ENCODE measurements at regions not wholly inside any gene's neighbourhood (a gene's known extent, or its start where the extent isn't known, plus 50 kb on each side); places are given as distances from the start of the nearest gene placed in this dataset.
"Not testable (repeated sequence)": the region's sequence is repeated elsewhere in the genome, so short reads cannot be mapped to it uniquely, and the experiment has no call there.

DNA sequence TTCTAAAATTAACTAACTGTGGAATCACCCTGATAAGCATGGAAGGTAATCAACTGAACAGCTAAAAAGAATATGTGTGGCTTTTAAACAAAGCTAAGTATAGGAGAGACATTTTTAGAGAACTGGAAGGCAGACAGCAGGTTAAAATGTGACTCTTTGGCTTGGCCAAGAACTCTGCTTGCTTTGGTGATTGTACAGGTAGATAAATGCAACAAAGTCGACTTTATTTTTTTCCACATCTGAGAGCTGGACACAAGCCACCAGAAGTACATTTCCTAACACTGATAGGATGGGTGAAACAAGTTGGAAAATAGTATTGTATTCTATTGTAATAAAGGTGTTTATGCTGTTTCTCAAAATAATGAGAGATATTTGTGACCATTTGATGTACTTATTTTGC is 84.1 kb downstream of the RBMX2 start:
- Histone ChIP-seq H3K36me3 (ENCODE audit: insufficient read depth, low read length, poor library complexity, severe bottlenecking) (no peaks in the 10 kb centered on the region), H3K9me3 (ENCODE audit: low read depth, low read length, poor library complexity, severe bottlenecking) (no peaks in the 10 kb centered on the region), H3K27ac (ENCODE audit: low read depth, low read length, poor library complexity, severe bottlenecking) (no peak overlapping the region), H3K27me3 (replicated peaks; ENCODE audit: insufficient read depth, low read depth, low read length, poor library complexity) (no peaks in the 10 kb centered on the region), H3K4me1 (ENCODE audit: insufficient read depth, low read length, poor library complexity, severe bottlenecking) (no peaks in the 10 kb centered on the region), H3K4me3 (ENCODE audit: low read depth, low read length, poor library complexity, severe bottlenecking) (no peak overlapping the region)
- CTCF ChIA-PET, result no interaction called here
- DNase-seq (ENCODE audit: low spot score), result no peak
- TF ChIP-seq EZH2 (IDR thresholded peaks at IDR 0.05; ENCODE audit: borderline replicate concordance, low read depth, low read length, poor library complexity, severe bottlenecking), result no peak
- TF ChIP-seq, protein P1, sequence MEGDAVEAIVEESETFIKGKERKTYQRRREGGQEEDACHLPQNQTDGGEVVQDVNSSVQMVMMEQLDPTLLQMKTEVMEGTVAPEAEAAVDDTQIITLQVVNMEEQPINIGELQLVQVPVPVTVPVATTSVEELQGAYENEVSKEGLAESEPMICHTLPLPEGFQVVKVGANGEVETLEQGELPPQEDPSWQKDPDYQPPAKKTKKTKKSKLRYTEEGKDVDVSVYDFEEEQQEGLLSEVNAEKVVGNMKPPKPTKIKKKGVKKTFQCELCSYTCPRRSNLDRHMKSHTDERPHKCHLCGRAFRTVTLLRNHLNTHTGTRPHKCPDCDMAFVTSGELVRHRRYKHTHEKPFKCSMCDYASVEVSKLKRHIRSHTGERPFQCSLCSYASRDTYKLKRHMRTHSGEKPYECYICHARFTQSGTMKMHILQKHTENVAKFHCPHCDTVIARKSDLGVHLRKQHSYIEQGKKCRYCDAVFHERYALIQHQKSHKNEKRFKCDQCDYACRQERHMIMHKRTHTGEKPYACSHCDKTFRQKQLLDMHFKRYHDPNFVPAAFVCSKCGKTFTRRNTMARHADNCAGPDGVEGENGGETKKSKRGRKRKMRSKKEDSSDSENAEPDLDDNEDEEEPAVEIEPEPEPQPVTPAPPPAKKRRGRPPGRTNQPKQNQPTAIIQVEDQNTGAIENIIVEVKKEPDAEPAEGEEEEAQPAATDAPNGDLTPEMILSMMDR (conservative IDR thresholded peaks at IDR 0.05; ENCODE audit: low read depth, low read length), result no peak
- POLR2A ChIA-PET (ENCODE audit: low non-redundant PET), result no interaction called here
- intact Hi-C loops (cut with micrococcal nuclease; ENCODE audit: unreplicated experiment), result no loop called here
- no TSS peak for BruUV-seq (replicated peaks)

DNA sequence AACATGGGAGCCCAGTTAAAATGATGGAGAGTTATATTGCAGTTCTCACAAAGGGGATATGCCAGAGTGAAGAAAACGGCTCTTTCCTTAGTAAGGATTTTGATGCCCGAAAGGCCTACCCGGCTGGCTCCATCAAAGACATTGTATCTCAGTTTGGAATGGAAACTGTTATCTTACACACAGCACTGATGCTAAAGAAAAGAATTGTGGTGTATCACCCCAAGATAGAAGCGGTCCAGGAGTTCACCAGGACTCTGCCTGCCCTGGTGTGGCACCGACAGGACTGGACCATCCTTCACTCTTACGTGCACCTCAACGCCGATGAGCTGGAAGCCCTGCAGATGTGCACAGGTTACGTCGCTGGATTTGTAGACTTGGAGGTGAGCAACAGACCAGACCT is 93.7 kb downstream of the RBMX2 start:
- CTCF ChIA-PET; POLR2A ChIA-PET (ENCODE audit: low non-redundant PET); H3K27me3 ChIP-seq (replicated peaks; ENCODE audit: insufficient read depth, low read depth, low read length, poor library complexity); H3K4me1 ChIP-seq (ENCODE audit: insufficient read depth, low read length, poor library complexity, severe bottlenecking); DNase-seq (ENCODE audit: low spot score); H3K9me3 ChIP-seq (ENCODE audit: low read depth, low read length, poor library complexity, severe bottlenecking); intact Hi-C loops (cut with micrococcal nuclease; ENCODE audit: unreplicated experiment); H3K27ac ChIP-seq (ENCODE audit: low read depth, low read length, poor library complexity, severe bottlenecking); BruUV-seq (replicated peaks); H3K4me3 ChIP-seq (ENCODE audit: low read depth, low read length, poor library complexity, severe bottlenecking); H3K36me3 ChIP-seq (ENCODE audit: insufficient read depth, low read length, poor library complexity, severe bottlenecking): not testable (repeated sequence)

DNA sequence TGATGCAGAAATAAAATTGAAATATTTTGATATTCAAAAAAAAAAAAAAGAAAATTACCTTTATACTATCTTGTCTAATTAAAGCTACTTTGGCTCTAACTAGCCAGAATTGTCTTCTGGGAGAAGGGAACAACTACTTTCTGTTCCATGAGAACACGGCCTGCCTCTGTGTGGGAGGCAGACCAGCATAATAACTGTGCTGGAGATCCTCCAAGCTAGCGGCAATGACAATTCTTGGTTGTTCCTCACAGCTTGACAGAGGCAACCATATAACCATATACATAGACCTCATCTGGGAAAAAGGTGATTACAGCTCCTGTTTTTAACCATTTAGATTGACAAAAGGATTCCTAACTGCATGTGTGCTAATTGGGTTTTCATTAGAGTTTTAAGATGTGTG is 95.7 kb downstream of the RBMX2 start:
- Histone ChIP-seq H3K27ac (ENCODE audit: low read depth, low read length, poor library complexity, severe bottlenecking) (no peak overlapping the region), H3K27me3 (replicated peaks; ENCODE audit: insufficient read depth, low read depth, low read length, poor library complexity) (peaks cover 4% of the 10 kb centered on the region), H3K4me1 (ENCODE audit: insufficient read depth, low read length, poor library complexity, severe bottlenecking) (no peaks in the 10 kb centered on the region), H3K4me3 (ENCODE audit: low read depth, low read length, poor library complexity, severe bottlenecking) (no peak overlapping the region), H3K9me3 (ENCODE audit: low read depth, low read length, poor library complexity, severe bottlenecking) (no peaks in the 10 kb centered on the region), H3K36me3 (ENCODE audit: insufficient read depth, low read length, poor library complexity, severe bottlenecking) (no peaks in the 10 kb centered on the region)
- CTCF ChIA-PET, result no interaction called here
- POLR2A ChIA-PET (ENCODE audit: low non-redundant PET), result no interaction called here
- DNase-seq (ENCODE audit: low spot score), result peak; percentile 4
- intact Hi-C loops (cut with micrococcal nuclease; ENCODE audit: unreplicated experiment), result no loop called here
- no TSS peak for BruUV-seq (replicated peaks)
- TF ChIP-seq, protein P1 (conservative IDR thresholded peaks at IDR 0.05; ENCODE audit: low read depth, low read length), result no peak
- no peak for TF ChIP-seq EZH2 (IDR thresholded peaks at IDR 0.05; ENCODE audit: borderline replicate concordance, low read depth, low read length, poor library complexity, severe bottlenecking)

DNA sequence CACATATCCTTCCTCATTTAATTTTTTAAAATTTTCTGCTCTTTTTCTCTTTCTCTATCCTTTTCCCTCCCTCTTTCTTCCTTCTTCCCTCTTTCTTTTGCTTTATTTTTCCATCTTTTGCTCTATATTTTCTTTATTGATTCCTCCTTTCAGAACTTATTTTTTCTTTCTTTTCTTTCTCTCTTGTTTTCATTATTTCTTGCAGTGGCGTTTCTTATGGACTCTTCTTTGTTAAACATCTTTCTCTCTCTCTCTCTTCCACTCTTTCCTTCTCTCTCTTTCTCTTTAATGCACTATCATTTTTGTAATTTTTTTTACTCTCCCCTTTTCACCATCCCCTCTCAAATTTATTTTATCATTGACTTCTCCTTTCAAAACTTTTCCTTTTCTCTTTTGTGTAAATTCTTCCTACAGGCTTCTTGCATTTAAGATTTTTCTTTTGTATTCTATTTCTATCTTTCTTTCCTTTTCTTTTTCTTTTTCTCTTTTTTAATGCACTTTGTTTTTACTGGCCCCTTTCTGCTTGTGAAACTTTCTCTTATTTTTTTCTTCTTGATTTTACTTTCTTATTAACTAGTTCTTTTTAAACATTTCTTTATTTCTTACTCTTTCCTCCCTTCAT is 97.0 kb downstream of the RBMX2 start:
- Histone ChIP-seq H3K9me3 (ENCODE audit: low read depth, low read length, poor library complexity, severe bottlenecking) (no peaks in the 10 kb centered on the region), H3K36me3 (ENCODE audit: insufficient read depth, low read length, poor library complexity, severe bottlenecking) (no peaks in the 10 kb centered on the region), H3K27ac (ENCODE audit: low read depth, low read length, poor library complexity, severe bottlenecking) (no peak overlapping the region), H3K27me3 (replicated peaks; ENCODE audit: insufficient read depth, low read depth, low read length, poor library complexity) (peaks cover 5% of the 10 kb centered on the region), H3K4me3 (ENCODE audit: low read depth, low read length, poor library complexity, severe bottlenecking) (no peak overlapping the region), H3K4me1 (ENCODE audit: insufficient read depth, low read length, poor library complexity, severe bottlenecking) (no peaks in the 10 kb centered on the region)
- CTCF ChIA-PET, result no interaction called here
- no TSS peak for BruUV-seq (replicated peaks)
- DNase-seq (ENCODE audit: low spot score), result no peak
- intact Hi-C loops (cut with micrococcal nuclease; ENCODE audit: unreplicated experiment), result no loop called here
- POLR2A ChIA-PET (ENCODE audit: low non-redundant PET), result no interaction called here
- TF ChIP-seq, protein P1 (conservative IDR thresholded peaks at IDR 0.05; ENCODE audit: low read depth, low read length), result no peak
- no peak for TF ChIP-seq EZH2 (IDR thresholded peaks at IDR 0.05; ENCODE audit: borderline replicate concordance, low read depth, low read length, poor library complexity, severe bottlenecking)
